GM23338 (cell line): ENCODE measurements at regions not wholly inside any gene's neighbourhood (a gene's known extent, or its start where the extent isn't known, plus 50 kb on each side); places are given as distances from the start of the nearest gene placed in this dataset.

Source experiments
- CTCF ChIP-seq, 2 experiments: fragments of 200-600 bp in 1 of 2; sonication (generic) in 1 of 2; conservative IDR thresholded peaks; 2 replicates each; pipeline versions ENCODE4 v1.5.1 to v1.6.1; 2016 to 2017; ENCODE audit warnings: antibody characterized with exemption in 2 of 2, low read depth in 2 of 2, mild to moderate bottlenecking in 2 of 2, moderate library complexity in 1 of 2
- ETS1 ChIP-seq: IDR thresholded peaks from 2 replicates; pipeline ENCODE4 v1.6.1; 2016; ENCODE audit warnings: antibody characterized with exemption
- EZH2 ChIP-seq: fragments of 200-600 bp; sonication (generic); IDR thresholded peaks from one replicate; pipeline ENCODE4 v1.8.0; 2017; ENCODE audit warnings: antibody characterized with exemption, mild to moderate bottlenecking, low read depth; ENCODE audit not compliant: unreplicated experiment
- JUNB ChIP-seq: IDR thresholded peaks from one replicate; pipeline ENCODE4 v1.6.1; 2016; ENCODE audit warnings: antibody characterized with exemption; ENCODE audit not compliant: unreplicated experiment
- NANOG ChIP-seq: IDR thresholded peaks from 2 replicates; pipeline ENCODE4 v1.6.1; 2016; ENCODE audit warnings: antibody characterized with exemption, borderline replicate concordance
- POLR2AphosphoS5 ChIP-seq: IDR thresholded peaks from 2 replicates; pipeline ENCODE4 v1.6.1; 2016; ENCODE audit warnings: antibody characterized with exemption, low read depth
- REST ChIP-seq: IDR thresholded peaks from one replicate; pipeline ENCODE4 v1.6.1; 2018; ENCODE audit warnings: antibody characterized with exemption; ENCODE audit not compliant: unreplicated experiment

GRCh38 chr5:97455996-97456395 is 272.9 kb upstream of the RIOK2 start:
- no peak for TF ChIP-seq CTCF (conservative IDR thresholded peaks at IDR 0.05; ENCODE audit: low read depth in 2 of 2)
- no peak for TF ChIP-seq REST
- TF ChIP-seq EZH2: no peak
- no peak for TF ChIP-seq POLR2AphosphoS5
- no peak for TF ChIP-seq ETS1
- no peak for TF ChIP-seq JUNB
- TF ChIP-seq NANOG: no peak
